Left hindlimb (tissue), 1 donor: ENCODE measurements at regions not wholly inside any gene's neighbourhood (a gene's known extent, or its start where the extent isn't known, plus 50 kb on each side); places are given as distances from the start of the nearest gene placed in this dataset.
"Not testable (repeated sequence)": the region's sequence is repeated elsewhere in the genome, so short reads cannot be mapped to it uniquely, and the experiment has no call there.

Experiments
- DNase-seq: peaks from one replicate; pipeline ENCODE4 v3.0.0-alpha.2; 2018

GRCh38 chr11:80987171-80987570, 1546.3 kb upstream of the TENM4 start:
- DNase-seq: no peak

GRCh38 chr11:80986421-80987074, 1545.7 kb upstream of the TENM4 start:
- DNase-seq: no peak

GRCh38 chr11:80980227-80980626, 1539.4 kb upstream of the TENM4 start:
- DNase-seq: no peak

- no peak for DNase-seq
Observed at GRCh38 chr11:80973786-80974185, 1533.0 kb upstream of the TENM4 start.

- DNase-seq: no peak
Observed at GRCh38 chr11:80970037-80970436, 1529.2 kb upstream of the TENM4 start.

GRCh38 chr11:80967649-80968048, 1526.8 kb upstream of the TENM4 start:
- DNase-seq: no peak

- DNase-seq: no peak
Observed at GRCh38 chr11:80960381-80961029, 1519.7 kb upstream of the TENM4 start.

- no peak for DNase-seq
Observed at GRCh38 chr11:80959751-80960150, 1518.9 kb upstream of the TENM4 start.

GRCh38 chr11:80958987-80959386, 1518.2 kb upstream of the TENM4 start:
- no peak for DNase-seq

- DNase-seq: no peak
Observed at GRCh38 chr11:80958361-80958760, 1517.5 kb upstream of the TENM4 start.

GRCh38 chr11:80955588-80955987, 1514.8 kb upstream of the TENM4 start:
- DNase-seq: no peak

- DNase-seq: no peak
Observed at GRCh38 chr11:80948781-80949180, 1508.0 kb upstream of the TENM4 start.

GRCh38 chr11:80944758-80945157, 1503.9 kb upstream of the TENM4 start:
- DNase-seq: no peak

GRCh38 chr11:80943226-80943625, 1502.4 kb upstream of the TENM4 start:
- DNase-seq: no peak

GRCh38 chr11:80937842-80938241, 1497.0 kb upstream of the TENM4 start:
- no peak for DNase-seq

- DNase-seq: no peak
Observed at GRCh38 chr11:80930038-80930437, 1489.2 kb upstream of the TENM4 start.

- no peak for DNase-seq
Observed at GRCh38 chr11:80929031-80929805, 1488.4 kb upstream of the TENM4 start.

- no peak for DNase-seq
Observed at GRCh38 chr11:80925321-80925720, 1484.5 kb upstream of the TENM4 start.

GRCh38 chr11:80921310-80921709, 1480.5 kb upstream of the TENM4 start:
- DNase-seq: not testable (repeated sequence)

- DNase-seq: no peak
Observed at GRCh38 chr11:80916173-80916798, 1475.5 kb upstream of the TENM4 start.

GRCh38 chr11:80914311-80914710, 1473.5 kb upstream of the TENM4 start:
- no peak for DNase-seq

- no peak for DNase-seq
Observed at GRCh38 chr11:80911666-80912065, 1470.8 kb upstream of the TENM4 start.

GRCh38 chr11:80900265-80900664, 1459.4 kb upstream of the TENM4 start:
- no peak for DNase-seq

GRCh38 chr11:80899381-80899780, 1458.6 kb upstream of the TENM4 start:
- DNase-seq: no peak
